Glomerular visceral epithelial cell (primary cell): ENCODE measurements at regions not wholly inside any gene's neighbourhood (a gene's known extent, or its start where the extent isn't known, plus 50 kb on each side); places are given as distances from the start of the nearest gene placed in this dataset.

ENCODE experiments used
- DNase-seq: peaks from one replicate; pipeline ENCODE4 v3.0.0-alpha.2; 2016; ENCODE audit errors: extremely low spot score

DNA sequence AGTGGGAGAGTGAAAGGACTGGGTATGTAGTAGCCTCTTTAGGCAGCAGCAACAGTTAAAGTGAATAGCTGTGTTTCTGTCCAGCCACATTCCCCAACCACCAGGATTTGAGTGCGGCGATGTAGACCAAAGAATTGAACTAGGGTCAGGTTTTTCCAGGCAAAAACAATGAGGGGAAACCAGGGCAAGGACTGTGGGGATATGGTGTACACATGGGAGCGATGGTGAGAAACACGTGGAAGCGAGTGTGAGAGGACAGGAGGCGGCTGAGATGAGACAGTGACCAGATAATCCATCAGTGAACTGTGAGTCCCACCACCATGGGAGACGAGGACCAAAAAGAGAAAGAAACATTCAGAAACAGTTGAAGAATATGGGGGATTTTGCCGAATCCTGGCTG is 409.5 kb downstream of the TSN start:
- DNase-seq: no peak

DNA sequence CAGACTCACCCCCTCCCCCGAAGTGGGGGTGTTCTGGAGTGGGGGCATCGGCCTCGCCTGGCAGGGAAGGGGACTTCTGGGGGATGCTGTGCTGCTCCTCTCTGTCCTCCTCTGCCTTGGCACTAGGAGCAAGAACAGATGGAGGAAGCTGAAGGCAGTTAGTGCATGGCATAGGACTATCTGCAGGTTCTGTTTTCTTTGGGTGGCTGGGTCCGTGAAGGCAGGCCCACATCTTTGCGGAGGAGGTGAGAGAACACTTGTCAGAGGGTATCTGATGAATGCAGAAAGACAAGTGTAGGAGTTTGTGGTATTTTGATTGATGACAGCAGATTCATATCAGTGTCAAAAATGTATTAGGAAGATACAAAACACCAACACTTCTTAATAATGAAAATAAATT is 411.4 kb downstream of the TSN start:
- DNase-seq: no peak

- DNase-seq: peak; percentile 15
These were observed 412.1 kb downstream of the TSN start for GRCh38 chr2:122167515-122167914.

GRCh38 chr2:122168799-122169198 is 413.3 kb downstream of the TSN start:
- no peak for DNase-seq

DNA sequence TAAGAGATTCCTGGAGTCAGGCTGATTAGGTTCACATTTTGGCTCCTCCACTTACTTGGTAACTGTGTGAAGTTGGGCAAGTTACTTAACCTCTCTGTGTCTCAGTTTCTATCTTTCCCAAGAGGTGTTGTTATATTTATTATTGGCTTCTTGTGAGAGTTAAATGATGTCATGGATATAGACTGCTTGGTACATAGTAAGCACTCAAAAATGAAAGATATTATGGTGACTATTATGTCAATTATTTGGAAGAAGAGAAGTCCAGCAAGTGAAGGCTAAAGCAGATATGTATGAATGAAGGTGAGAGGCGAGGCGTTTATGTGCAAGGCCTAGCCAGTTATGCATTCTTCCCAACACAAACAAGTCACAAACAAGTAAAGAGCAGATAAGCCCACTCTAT is 417.4 kb downstream of the TSN start:
- no peak for DNase-seq

DNA sequence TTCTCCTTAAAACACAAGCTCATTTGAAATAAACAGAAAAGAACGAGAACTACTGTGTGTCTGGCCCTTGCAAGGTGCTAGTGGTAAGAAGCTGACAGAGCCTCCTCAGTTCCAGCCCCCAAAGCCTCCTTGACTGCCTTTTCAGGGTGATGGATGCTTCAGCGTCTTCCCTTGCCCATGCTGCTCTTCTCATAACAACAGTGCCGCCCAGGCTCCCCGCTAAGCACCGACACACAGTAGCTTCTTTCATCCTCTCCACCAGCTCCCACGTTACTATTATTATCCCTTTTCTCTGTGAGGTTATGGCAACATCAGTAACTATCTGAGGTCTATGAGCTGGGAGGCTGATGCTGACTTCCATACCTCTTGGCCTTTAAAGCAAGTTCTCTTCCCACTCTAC is 418.6 kb downstream of the TSN start:
- DNase-seq: no peak

DNA sequence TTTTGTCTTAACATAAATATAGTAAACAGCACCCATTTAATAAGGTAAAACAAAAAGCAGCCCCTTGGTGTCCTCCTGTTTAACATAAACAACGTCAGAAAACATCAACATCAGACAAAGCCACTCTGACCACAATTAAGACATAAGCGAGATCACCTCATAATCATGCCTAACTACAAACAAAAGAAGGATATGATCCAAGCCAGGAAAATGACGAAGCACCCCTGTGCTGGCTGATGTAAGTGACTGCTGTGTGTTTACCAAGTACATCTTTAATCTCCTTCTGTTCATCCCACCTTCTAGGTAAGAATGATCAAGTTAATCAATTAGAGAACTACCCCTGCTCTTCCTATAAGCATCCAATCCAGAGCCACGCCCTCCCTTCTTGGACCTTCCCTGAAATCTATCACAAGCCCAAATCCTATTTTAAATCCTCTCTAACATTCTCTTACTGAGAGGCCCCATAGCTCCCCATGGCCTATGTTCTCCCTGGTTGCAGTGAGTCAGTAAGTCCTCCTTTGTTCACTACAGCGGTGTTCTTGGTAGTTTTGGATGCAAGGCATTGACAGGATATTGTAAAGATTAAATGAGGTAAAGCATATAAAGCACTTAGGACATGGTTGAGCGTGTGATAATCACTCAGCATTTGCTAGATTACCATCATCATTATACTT is 424.2 kb downstream of the TSN start:
- DNase-seq: no peak

DNA sequence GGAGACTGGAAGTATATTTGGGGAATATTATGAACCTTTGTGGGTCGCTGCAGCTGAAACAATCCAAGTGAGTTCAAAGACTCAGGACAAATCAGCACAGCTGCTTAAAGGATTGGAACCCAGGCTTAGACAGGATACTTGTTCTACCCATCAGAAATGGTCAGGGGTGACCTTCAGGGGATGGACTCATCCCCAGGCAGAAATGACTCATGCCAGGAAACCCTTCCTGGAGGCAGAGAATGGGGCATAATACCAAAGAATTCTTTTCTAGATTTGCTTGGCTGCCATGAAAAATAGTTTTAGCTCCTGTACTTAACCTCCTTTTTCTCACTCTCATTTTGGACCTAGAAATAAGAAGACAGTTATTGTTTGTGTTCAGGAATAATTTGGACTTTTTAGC is 425.5 kb downstream of the TSN start:
- DNase-seq: no peak

DNA sequence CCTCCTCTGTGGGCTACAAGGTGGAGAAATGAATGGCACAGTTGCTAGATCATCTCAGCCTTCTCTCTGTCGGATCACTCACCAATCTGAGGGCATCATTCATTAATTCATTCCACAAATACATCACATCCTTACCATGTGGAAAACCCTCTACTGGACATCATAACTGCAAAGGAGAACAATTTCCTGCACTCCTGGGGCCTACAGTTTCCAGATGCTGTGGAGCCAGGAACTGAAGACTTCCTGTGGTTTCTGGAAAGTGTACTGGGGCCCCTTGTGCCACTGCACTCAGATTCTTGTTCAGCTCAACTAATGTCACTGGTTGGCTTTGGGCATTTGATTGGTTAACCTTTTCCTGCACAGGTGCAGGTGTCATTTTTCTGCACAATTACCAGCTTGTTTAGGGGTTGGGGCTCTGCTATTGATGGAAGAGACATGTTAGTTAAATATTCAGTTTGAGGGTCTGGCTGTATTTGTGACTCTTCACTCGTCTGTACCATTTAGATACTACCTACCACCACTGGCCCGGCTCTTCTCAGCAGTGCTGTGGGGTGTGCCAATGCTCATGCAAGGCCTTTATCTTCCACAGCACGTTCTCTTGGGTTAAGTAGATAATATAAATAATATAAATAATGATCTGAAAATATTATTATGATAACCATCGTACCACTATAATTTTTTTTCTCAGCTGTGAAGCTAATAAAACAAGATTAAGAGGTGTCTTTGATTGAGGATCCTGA is 427.3 kb downstream of the TSN start:
- DNase-seq: no peak

GRCh38 chr2:122183890-122184289 is 428.4 kb downstream of the TSN start:
- no peak for DNase-seq

DNA sequence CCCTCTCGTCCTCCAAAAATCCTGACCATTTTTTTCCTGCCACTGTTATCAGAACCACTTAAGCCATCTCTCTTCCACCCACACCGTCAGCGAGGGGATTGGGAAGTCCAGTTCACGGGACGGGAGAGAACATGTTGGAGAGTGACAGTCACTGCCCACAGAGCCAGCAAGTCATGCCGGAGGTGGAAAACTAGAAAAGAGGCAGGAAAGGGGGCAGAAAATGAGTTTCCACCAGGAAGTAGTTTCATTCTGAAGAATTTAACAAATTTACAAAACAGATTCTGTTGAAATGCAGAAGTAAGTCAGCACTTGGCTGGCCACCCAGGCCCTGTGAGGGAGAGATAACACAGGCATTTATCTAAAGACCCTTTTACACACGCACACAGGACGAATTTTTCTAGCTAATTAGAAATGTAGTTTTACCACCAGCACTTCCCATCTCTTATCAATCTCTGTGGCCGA is 431.3 kb downstream of the TSN start:
- DNase-seq: no peak

GRCh38 chr2:122191331-122191730 is 435.9 kb downstream of the TSN start:
- no peak for DNase-seq

GRCh38 chr2:122193622-122194021 is 438.2 kb downstream of the TSN start:
- DNase-seq: no peak

- no peak for DNase-seq
These were observed 439.1 kb downstream of the TSN start for GRCh38 chr2:122194546-122194945.

DNA sequence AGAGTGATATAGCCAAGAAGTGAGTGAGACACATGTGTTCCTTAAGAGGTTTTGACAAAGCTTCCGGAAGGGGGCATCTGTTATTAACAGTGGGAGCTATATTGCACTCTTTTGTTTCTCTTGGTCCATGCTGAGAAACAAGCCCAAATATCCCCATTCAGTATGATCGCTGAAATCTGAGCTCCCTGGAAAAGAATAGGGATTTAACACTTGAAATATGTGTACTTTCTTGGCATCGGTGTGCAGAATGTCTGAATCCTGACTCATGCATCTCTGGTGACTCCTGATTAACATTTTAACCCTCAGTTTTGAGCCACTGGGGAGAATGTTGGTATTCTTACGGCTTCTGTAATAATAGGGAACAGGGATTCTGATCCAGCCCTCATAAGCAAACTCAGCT is 448.1 kb downstream of the TSN start:
- peak; percentile 31 for DNase-seq

DNA sequence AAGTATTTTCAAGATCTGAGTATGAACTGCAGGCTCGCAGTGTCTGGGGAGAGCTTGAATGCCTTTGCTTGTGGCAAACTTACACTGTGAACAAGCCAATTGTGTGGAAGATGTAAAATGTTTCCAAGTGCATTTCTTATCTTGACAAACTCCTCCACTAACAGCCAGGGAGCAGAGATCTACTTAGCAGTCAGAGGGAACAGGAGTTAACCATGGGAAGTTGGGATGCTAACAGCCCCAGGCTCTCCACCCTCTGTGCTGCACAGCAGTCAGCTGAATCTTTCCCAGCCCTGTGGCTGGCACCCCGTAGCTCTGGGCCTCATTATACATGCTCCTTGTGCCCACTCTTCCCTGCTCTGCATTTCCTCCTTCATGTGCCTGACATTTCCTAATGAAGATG is 450.2 kb downstream of the TSN start:
- no peak for DNase-seq

DNA sequence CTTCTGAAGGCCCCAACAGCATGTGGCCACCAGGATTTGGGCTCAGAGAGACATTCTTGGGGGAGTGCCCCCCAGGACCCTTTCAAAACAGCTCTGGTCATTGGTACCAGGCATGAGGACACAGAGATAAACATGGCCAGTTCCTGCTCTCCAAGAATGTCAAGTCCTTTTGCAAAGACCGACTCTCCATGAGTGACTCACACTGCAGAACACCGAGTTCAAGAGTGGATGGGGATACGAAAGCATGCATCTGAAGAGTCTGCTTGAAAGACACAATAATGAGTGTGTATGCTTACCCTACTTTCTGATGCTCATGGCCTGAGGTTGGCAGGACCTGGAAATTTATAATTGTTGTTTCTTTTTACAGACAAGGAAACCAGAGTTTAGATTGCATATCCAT is 450.6 kb downstream of the TSN start:
- no peak for DNase-seq

DNA sequence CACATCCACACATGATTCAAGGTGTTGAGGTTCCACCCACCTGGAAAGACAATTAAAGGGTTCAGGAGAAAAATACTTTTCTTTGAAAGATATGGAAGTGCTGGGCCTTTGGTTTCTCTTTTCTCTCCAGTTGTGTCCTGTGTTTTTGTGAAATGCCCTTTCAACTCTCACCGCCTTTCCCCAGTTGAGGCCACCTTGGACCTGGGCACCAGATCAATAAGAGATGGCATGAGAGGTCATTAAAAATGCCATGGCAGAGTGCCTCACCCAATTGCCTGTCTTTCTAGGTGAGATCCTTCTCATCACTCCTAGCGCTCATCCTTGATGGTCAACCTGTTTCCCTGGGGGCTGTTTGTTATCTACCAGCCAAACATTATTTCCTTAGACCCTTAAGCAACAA is 453.9 kb downstream of the TSN start:
- DNase-seq: no peak

DNA sequence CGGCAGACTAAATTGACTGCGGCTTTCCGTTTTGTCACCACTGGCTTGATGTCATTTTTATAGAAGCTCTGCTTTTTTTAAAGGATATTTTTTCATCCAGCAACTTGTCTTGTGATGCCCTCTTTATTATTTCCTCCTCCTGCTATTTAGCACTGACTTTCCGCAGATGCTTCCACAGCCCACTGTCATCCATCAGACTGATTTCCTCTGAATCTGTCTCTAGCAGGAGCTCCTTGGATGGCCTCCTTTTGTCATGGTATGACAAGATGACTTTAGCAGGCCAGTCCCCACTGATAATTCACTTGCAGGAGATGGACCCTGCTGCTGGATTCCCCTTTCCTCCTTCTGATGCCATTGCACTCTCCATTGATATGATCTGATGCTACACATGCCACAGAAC is 454.6 kb downstream of the TSN start:
- no peak for DNase-seq

- DNase-seq: no peak
These were observed 455.7 kb downstream of the TSN start for GRCh38 chr2:122210898-122211856.

- DNase-seq: no peak
These were observed 457.9 kb downstream of the TSN start for GRCh38 chr2:122213312-122213711.

- DNase-seq: no peak
These were observed 460.6 kb downstream of the TSN start for GRCh38 chr2:122216071-122216470.
